NOMO-1 treated with DMSO at 0.1 percent for 48 hours (cell line): ENCODE measurements at regions not wholly inside any gene's neighbourhood (a gene's known extent, or its start where the extent isn't known, plus 50 kb on each side); places are given as distances from the start of the nearest gene placed in this dataset.
"Not testable (repeated sequence)": the region's sequence is repeated elsewhere in the genome, so short reads cannot be mapped to it uniquely, and the experiment has no call there.

ENCODE experiments used
- DNase-seq: peaks from one replicate; lab custom pipeline; 2025; ENCODE audit not compliant: unreplicated experiment; lab: John Stamatoyannopoulos, UW

DNA sequence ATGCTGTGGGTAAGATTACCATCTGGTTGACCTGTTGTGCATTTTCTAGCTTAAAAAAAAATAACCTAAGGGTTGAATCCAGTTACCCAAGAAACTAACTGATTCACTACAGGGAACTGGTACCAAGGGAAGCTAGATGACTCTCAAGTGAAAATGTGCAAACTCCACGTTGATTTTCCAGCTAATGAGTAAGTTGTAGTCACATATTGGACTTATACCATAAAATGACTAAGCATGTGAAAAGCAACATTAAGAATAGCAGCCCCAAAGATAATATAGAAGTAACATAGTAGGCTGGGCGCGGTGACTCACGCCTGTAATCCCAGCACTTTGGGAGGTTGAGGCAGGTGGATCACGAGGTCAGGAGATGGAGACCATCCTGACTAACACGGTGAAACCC lies 270.9 kb downstream of the SPRY1 start:
- no peak for DNase-seq

DNA sequence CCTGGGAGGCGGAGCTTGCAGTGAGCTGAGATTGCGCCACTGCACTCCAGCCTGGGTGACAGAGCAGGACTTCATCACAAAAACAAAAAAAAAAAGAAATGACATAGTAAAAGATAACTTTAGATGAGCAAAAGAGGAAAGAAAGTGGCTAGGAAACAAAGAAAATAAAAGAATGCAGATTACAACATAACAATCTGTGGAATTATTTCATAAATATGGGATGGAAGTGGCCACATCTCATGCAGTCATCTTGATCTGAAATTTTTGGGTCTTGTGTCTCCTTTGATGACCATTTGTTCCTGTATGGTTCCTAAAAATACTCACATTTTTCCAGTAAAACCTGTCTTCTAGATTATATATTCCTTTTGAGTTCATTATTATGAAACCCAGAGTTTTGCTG lies 271.4 kb downstream of the SPRY1 start:
- no peak for DNase-seq

DNA sequence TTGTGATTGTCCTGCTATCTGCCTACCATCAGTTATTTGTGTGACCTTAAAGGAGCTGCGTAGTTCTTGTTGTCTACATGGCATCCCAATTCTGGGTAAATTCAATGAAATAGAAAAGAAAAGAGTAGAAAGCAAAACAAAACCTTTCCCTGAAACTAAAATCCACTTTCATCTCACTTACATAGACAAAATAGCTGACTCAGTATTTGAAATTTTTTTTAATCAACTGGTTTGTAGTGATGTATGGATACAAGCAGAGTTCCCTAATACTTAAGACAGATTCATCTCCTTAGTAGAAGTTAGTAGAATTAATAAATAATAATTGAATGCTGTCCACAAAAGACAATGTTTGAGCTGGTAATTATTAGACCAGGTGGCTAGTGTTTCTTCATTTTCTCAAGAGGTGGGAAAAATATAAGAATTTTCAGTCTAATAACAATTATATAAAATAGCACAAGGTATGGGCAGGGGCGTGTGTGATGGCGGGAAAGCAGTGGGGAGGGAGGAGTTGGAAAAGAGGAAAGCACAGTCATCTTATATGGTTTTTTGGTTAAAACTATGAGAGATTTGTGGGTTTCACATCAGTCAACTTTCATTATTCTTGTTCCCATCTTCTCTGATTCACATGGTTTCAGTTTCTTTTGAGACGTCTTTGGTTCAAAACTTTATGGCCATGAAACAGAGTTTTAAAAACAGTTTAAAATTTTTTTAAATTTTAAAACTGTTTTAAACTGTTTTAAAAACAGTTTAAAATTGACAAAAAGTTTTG lies 275.2 kb downstream of the SPRY1 start:
- peak; percentile 21 for DNase-seq

DNA sequence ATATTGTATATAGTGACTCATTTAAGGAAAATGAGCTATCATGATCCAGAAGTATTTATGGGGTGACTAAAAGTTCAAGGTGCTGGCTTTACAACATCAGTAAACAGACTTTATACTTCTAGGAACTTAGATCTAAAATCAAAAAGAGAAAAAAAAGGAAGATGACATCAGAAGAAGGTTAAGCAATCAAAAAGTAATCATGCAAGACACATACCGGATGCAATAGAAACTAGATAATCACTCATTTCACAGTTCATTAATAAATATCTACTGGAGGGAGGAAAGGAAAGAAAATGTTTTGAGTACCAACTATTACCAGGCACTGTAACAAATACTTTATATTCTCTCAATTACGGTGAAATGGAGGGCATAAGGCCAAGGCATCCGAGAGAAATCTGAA lies 276.4 kb downstream of the SPRY1 start:
- DNase-seq = peak; percentile 54

DNA sequence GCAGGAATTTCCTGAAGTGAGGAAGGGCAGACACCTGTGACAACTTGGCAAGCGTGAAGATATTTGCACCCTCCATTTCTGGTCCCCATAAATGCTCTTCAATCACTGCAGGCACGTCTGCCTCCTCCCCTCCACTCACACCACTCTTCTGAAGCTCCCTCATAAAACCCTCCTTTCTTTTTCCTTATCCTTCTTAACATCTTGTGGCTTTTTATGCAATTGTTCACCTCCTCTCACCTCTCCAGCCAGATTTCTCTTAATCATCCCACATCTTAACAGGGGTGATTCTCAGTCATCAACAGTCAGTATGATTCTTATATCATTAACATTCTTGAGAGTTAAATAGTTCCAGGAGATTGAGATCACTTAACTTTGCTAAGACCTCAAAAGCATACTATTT lies 277.4 kb downstream of the SPRY1 start:
- DNase-seq = no peak

DNA sequence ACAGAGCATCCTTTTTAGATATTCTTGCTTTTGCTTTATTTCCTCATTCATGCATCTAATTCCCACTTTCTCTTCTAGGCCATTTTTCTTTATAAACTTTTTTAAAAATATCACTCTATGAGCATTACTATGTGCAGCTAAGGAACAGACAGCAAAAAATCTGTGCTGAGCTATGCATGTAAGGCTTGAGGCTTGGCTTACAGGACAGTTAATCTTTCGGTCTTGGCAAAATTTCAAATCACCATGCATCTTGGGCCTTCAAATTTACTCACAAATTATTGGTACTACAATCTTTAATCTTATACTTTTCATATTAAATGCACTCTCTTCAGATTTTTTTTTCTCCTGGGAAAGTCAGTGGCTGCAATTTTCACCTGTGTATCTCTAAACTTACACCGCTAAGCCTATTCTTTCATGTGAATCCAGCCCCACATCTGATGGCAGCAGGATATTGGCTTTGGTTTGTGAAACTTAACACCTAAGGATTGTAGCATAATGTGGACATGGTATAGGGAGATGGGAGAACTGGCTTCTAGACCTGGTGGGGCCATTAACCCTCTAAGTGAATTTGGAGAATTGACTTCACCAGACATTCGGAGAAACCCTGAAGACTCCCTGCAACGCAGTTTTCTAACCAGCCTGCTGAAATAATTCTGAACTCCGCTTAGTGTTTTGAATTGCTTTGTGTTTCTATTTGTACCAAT lies 278.3 kb downstream of the SPRY1 start:
- no peak for DNase-seq

DNA sequence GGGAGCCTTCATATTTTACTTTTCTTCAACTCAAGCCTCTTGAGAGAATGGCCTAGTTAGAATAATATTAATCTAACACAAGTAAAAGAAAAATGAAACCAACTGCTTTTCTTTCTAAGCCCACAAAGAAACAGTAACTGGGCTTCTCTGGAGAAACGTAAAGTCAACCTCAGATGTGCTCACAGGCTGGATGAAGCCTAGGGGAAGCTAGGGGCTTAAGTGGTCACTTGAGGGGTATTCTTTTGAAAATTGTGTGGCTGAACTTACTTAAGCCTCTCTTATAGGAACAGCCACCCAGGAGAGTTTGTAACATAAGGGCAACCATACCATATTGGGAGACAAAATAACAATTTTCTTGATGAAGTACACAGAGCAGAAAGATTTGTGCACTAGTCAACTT lies 279.0 kb downstream of the SPRY1 start:
- DNase-seq = no peak

DNA sequence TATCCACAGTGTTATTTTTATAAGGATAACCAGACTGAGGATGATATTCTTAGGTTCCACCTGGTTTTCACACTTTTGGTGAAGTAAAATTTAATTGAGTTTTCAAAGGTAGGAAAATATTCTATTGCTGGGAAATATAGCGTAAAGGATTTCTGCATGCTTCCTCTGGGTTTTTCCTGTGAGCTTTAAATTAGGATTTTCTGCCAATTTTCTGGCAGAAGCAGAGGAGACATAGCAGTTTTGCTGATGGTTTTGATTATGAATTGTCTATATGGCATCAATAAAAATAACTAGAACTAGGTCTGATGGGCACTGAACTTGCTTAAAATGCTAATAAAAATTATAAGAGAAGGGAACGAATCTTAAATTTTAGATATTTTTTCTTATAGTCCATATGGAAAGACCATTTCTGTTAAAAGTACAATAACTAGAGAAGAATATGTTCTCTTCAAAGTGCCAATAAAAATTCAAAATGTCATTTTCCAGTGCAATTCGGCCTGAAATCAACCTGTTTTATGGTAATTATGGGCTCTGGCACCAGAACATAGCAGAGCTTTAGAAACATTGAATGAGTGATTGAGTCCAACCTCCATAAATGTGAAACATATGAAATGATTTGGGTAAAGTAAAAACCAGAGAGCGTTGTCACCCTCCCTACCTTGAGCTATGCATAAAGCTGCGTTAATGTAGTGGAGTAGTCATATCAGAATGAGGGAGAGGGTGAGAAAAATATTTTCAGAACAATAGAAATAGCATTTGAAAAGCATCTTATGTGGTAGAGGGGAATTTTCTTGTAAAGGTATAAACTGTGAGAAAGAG lies 279.7 kb downstream of the SPRY1 start:
- no peak for DNase-seq

DNA sequence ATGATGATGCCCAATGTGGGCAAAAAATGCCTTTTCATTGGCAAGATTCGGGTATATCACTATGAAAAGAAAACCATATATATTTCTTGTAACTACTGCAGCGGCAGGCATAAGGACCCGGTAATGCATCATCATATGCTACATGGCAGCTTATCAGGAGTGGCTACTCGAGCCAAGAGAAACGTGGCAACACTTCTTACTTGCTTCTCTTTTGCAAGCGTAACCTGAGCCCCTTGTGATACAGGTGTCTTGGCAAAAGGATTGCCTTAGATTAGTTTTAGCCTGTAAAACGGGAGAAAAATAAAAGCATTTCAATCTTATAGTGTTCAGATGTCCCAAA lies 280.3 kb downstream of the SPRY1 start:
- DNase-seq = no peak

DNA sequence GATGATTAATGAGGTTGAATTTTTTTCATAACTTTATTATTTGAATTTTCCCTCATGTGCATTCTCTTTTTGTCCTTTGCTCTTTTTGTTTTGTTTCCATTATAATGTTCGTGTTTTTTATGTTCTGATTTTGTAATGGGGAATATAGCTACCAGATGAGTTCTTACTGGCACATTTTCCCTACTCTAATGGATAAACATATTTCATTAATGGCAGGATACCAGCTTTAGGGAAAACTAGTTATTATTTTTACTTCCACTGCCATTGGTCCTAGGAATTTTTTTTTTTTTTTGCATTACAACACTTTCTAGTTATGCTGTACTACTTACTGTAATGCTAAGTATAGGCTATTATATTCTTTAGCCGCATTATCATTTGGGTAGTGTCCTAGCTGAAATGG lies 286.3 kb downstream of the SPRY1 start:
- no peak for DNase-seq

DNA sequence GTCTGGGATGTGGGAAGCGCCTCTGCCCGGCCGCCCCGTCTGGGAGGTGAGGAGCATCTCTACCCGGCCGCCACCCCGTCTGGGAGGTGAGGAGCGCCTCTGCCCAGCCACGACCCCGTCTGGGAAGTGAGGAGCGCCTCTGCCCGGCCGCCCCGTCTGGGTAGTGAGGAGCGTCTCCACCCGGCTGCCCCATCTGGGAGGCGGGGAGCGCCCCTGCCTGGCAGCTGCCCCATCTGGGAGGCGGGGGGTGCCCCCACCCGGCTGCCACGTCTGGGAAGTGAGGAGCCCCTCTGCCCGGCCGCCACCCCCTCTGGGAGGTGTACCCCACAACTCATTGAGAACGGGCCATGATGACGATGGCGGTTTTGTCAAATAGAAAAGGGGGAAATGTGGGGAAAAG lies 288.3 kb downstream of the SPRY1 start:
- DNase-seq = not testable (repeated sequence)

DNA sequence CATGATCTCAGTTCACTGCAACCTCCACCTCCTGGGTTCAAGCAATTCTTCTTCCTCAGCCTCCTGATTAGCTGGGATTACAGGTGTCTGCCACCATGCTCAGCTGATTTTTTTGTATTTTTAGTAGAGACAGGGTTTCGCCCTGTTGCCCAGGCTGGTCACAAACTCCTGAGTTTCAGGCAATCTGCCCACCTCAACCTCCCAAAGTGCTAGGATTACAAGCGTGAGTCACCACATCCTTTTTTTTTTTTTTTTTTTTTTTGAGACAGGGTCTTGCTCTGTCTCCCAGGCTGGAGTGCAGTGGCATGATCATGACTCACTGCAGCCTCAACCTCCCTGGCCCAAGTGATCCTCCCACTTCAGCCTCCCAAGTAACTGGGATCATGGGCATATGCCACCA lies 298.9 kb downstream of the SPRY1 start:
- DNase-seq = not testable (repeated sequence)

DNA sequence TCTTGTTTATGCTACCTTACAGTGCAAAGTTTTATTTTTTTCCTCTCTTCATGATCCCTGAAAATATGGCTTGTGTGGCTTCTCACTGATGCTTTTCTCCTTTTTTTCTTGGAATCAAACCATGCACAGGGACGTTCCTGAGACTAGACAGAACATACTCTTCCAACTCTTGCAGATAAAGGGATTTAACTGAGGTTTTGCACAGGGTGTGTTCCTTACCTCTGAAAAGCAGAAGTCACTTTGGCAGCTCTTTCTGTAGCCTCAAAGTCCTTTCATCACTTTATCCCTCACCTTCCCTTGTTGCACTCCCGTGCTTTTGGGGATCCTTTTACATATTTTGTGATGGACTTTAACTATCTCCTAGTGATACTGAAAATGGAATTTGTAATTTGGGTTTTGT lies 300.1 kb downstream of the SPRY1 start:
- DNase-seq = peak; percentile 7

DNA sequence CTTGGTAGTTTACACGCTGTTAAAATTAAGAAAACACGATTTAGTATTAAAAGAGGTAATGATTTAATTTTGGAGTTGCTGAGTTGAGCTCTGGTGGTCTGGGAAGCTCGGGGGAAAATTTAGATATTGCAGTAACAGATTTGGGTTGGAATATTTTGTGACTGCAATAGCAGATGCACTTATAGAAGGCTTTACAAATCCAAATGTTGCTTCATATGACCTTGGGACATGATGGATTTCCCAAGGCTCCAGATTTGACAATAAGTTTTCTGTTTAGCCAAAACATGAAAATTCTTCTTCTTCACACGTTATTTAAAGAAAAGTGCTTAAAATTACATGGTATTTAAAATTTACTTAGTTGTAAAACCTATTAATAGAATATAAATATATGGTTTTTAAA lies 302.0 kb downstream of the SPRY1 start:
- DNase-seq = no peak

DNA sequence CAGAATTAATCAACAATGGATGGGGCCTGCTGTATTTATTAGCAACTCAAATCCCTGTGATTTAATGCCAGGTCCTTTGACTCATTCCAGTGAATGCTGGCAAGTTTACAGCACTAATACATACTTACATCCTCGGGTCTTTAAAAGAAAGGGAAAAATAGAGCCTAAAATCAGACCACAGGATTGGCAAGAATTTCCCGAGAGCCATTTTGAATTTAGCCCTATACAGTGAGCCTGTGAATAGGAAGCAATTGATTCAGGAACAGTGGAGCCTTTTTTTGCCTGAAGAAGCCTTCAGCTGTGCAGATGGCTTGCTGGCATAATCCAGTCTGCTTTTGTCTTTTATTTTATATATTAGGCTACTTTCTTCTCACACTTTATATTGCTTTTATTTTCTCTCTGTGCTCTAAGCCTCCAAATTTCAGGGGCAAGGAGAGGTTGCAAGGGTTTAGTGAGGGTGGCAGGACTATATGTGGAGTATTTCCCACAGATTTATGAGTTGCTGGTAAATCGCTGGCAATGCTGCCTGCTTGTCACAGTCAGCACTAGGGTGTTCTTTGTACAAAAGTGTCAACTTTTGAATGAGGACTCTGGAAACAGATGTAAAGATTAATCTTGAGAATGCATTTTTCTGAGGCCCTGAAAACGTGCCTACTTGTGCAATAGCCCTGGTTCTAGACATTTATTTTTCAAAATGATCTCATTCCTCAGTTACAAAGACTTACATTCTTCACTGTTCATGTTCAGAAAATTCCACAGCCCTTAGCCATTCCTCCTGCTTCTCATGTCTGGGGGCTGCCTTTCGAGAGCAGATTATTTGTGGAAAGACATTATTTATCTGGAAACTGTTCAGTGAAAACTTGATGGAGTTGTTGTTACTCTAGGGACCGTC lies 303.5 kb downstream of the SPRY1 start:
- no peak for DNase-seq

DNA sequence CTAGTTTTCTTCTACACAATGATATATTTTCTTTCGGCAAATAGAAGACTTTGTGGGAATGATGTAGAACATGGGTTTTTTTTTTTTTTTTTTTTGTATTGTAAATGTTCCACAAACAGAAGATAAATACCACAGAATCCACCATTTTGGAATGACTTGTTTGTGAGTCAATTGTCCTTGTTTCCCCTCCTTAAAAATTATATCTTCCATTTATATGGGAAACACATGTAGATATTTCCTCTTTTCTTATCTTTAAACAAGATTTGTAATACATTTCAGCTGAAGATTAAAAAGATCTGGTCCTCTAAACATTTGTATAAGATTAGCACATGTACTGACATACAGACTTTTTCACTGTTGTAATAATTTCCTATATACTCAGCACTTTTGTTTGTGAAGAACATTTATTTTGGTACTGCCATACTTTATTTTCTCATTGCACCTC lies 304.6 kb downstream of the SPRY1 start:
- no peak for DNase-seq

DNA sequence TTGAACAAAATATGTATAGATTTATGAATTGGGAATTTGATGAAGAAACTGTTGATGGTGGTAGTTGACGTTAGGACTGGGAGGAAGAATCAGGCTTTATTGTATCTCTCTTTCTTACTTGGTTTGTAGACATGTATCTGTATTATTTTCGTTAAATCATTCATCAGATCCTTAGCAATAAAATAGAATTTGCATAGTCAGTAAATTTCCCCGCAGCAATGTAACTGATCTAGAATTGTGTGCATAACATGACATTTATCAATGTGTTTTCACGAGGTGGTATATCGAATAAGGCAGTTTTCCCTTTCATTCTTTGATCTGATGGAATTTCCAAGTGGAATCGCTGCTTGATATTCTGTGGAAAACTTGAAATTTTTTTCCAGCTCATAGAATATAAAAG lies 308.8 kb downstream of the SPRY1 start:
- DNase-seq = no peak

DNA sequence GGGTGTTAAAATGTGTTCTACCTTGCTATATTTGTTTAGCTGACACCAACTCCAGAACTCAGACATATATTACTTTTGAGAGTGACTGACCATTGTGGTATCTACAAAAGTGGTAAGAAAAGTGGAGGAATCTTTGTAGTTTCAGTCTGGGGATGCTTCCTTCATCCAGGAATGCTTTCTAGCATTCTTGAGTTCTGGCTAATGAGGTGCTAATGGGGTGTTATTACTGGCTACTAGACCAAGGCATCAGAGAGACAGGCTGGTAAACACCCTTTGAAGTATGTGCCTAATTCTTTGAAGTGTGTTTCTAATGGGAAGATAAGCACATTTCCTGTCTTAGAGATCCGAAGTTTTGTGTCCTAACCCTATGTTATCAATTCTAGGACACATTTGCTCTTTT lies 310.4 kb downstream of the SPRY1 start:
- no peak for DNase-seq

DNA sequence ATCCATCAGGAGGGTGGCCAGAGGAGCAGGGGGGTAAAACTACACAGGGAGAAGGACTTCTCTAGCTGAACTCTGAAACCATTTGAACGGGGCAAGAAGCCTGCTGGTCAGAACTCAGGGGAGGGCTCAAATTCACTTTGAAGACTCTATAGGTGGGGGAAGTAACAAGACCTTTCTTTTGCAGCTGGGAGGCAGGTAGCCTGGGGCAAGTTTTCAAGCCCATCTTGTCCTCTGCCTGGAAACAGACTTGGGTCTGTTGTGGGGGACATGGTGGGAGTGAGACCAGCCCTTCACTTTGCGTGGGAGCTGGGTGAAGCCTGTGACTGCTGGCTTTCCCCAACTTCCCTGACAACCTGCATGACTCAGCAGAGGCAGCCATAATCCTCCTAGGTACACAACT lies 312.3 kb downstream of the SPRY1 start:
- DNase-seq = no peak

DNA sequence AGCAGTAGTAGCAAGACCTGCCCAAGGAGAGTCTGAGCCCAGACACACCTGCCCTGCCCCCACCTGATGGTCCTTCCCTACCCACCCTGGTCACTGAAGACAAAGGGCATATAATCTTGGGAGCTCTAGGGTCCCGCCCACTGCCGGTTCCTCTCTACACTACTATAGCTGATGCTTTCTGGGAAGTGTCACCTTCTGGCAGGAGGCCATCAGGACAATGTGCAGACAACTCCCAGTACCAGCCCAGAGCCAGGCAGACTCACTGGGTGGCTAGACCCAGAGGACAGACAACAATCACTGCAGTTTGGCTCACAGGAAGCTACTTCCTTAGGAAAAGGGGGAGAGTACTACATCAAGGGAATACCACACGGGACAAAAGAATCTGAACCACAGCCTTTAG lies 312.7 kb downstream of the SPRY1 start:
- no peak for DNase-seq

DNA sequence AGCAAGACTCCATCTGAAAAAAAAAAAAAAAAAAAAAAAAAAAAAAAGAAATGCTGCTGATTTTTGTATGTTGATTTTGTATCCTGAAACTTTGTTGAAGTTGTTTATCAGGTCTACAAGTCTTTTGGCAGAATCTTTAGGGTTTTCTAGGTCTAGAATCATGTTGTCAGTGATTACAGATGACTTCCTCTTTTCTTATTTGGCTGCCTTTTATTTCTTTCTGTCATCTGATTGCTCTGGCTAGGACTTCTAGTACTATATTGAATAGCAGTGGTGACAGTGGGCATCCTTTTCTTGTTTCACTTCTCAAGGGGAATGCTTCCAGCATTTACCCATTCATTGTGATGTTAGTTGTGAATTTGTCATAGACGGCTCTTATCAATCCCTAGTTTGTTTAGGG lies 334.4 kb downstream of the SPRY1 start:
- DNase-seq = peak; percentile 13
